Keratinocyte (primary cell): ENCODE measurements at regions not wholly inside any gene's neighbourhood (a gene's known extent, or its start where the extent isn't known, plus 50 kb on each side); places are given as distances from the start of the nearest gene placed in this dataset.

ENCODE experiments used
- DNase-seq: peaks from one replicate; pipeline ENCODE4 v3.0.0-alpha.2; 2011; ENCODE audit warnings: low read depth, missing footprints, low spot score
- FAIRE-seq: peaks from 2 replicates; lab custom pipeline; 2011; peaks lifted over from hg19 to GRCh38; lab: Jason Lieb, UNC
- H2AFZ ChIP-seq: 2 replicates; pipeline ENCODE4 v1.6.0; 2012; ENCODE audit warnings: low read length, control low read depth, inconsistent platforms; ENCODE audit not compliant: control insufficient read depth
- H3K27ac ChIP-seq: 2 replicates; pipeline ENCODE4 v1.5.1; 2011; ENCODE audit warnings: low read length; ENCODE audit not compliant: control insufficient read depth, insufficient read depth
- H3K27me3 ChIP-seq: 3 replicates; pipeline ENCODE4 v1.6.0; 2011; ENCODE audit warnings: low read length; ENCODE audit not compliant: control insufficient read depth, insufficient read depth; ENCODE audit errors: extremely low read depth
- H3K36me3 ChIP-seq, 2 experiments: 2 replicates in 1 of 2; 3 replicates in 1 of 2; pipeline ENCODE4 v1.5.1; 2011; ENCODE audit warnings: low read length in 2 of 2, mild to moderate bottlenecking in 1 of 2; ENCODE audit not compliant: control insufficient read depth in 2 of 2, insufficient read depth in 2 of 2; ENCODE audit errors: extremely low read depth in 1 of 2
- H3K4me1 ChIP-seq: 3 replicates; pipeline ENCODE4 v1.5.1; 2011; ENCODE audit warnings: low read length; ENCODE audit not compliant: control insufficient read depth, insufficient read depth; ENCODE audit errors: extremely low read depth
- H3K4me2 ChIP-seq: 3 replicates; pipeline ENCODE4 v1.6.0; 2011; ENCODE audit warnings: low read depth, low read length; ENCODE audit not compliant: control insufficient read depth, insufficient read depth; ENCODE audit errors: extremely low read depth
- H3K4me3 ChIP-seq, 3 experiments: fragments of 200-600 bp in 1 of 3; sonication (generic) in 1 of 3; 2 replicates in 2 of 3; 3 replicates in 1 of 3; pipeline ENCODE4 v1.5.1; 2011 to 2016; ENCODE audit warnings: low read length in 3 of 3, mild to moderate bottlenecking in 3 of 3, control low read depth in 2 of 3, inconsistent platforms in 1 of 3, low read depth in 1 of 3, mixed read lengths in 1 of 3, mixed run types in 1 of 3, moderate library complexity in 1 of 3; ENCODE audit not compliant: control insufficient read depth in 2 of 3, insufficient read depth in 2 of 3; ENCODE audit errors: extremely low read depth in 1 of 3
- H3K79me2 ChIP-seq: 2 replicates; pipeline ENCODE4 v1.6.0; 2012; ENCODE audit warnings: low read length; ENCODE audit not compliant: control insufficient read depth, insufficient read depth
- H3K9ac ChIP-seq: 3 replicates; pipeline ENCODE4 v1.6.0; 2011; ENCODE audit warnings: low read length; ENCODE audit not compliant: control insufficient read depth, insufficient read depth; ENCODE audit errors: extremely low read depth
- H3K9me1 ChIP-seq: 3 replicates; pipeline ENCODE4 v1.6.0; 2011; ENCODE audit warnings: low read length; ENCODE audit not compliant: control insufficient read depth, insufficient read depth; ENCODE audit errors: extremely low read depth
- H3K9me3 ChIP-seq: 2 replicates; pipeline ENCODE4 v1.5.1; 2012; ENCODE audit warnings: low read depth, low read length; ENCODE audit not compliant: control insufficient read depth
- H4K20me1 ChIP-seq: 3 replicates; pipeline ENCODE4 v1.6.0; 2011; ENCODE audit warnings: low read length; ENCODE audit not compliant: control insufficient read depth, insufficient read depth; ENCODE audit errors: extremely low read depth
- CTCF ChIP-seq, 3 experiments: IDR thresholded peaks in 1 of 3; conservative IDR thresholded peaks in 1 of 3; optimal IDR thresholded peaks in 1 of 3; 2 replicates in 2 of 3; 3 replicates in 1 of 3; pipeline versions ENCODE3 to v1.5.1; 2011; ENCODE audit warnings: low read length in 3 of 3, mild to moderate bottlenecking in 3 of 3, moderate library complexity in 2 of 3, control low read depth in 1 of 3, inconsistent platforms in 1 of 3; ENCODE audit not compliant: insufficient read depth in 2 of 3; ENCODE audit errors: extremely low read depth in 1 of 3
- EZH2 ChIP-seq: IDR thresholded peaks from one replicate; pipeline ENCODE4 v1.6.1; 2012; ENCODE audit warnings: inconsistent platforms, mild to moderate bottlenecking, low read length, moderate library complexity
- dilution Hi-C: fragments of 300-500 bp; cut with MboI; formaldehyde crosslinking; loops from one replicate; pipeline ENCODE4 v1.7.0; 2020; ENCODE audit warnings: low sequenced_read_pairs; ENCODE audit not compliant: extremely low pct_ligation_motif_present

- FAIRE-seq (no peak), DNase-seq (no peak)
- H4K20me1 ChIP-seq, result no peaks in the 10 kb centered on the region
Measured at GRCh38 chr2:147698166-147698565, 146.7 kb upstream of the ACVR2A start.

GRCh38 chr2:147696426-147696825 is 148.4 kb upstream of the ACVR2A start:
- Histone ChIP-seq H3K79me2 (no peaks in the 10 kb centered on the region), H3K9me3 (no peaks in the 10 kb centered on the region), H2AFZ (no peak overlapping the region), H3K4me3 (no peak overlapping the region), H3K9ac (no peak overlapping the region), H3K27ac (no peak overlapping the region), H3K27me3 (no peaks in the 10 kb centered on the region), H3K4me2 (no peak overlapping the region), H3K9me1 (no peaks in the 10 kb centered on the region), H4K20me1 (no peaks in the 10 kb centered on the region), H3K4me1 (no peaks in the 10 kb centered on the region), H3K36me3 (no peaks in the 10 kb centered on the region)
- DNase-seq (no peak), FAIRE-seq (no peak)
- dilution Hi-C loops, result no loop called here
- TF ChIP-seq CTCF (optimal IDR thresholded peaks at IDR 0.05 in 1 of 3, IDR thresholded peaks at IDR 0.05 in 1 of 3, conservative IDR thresholded peaks at IDR 0.05 in 1 of 3; ENCODE audit: extremely low read depth in 1 of 3, insufficient read depth in 2 of 3, low read length in 3 of 3), result no peak
- no peak for TF ChIP-seq EZH2

More at GRCh38 chr2:147698166-147698565, 146.7 kb upstream of the ACVR2A start:
- Histone ChIP-seq H3K79me2 (no peaks in the 10 kb centered on the region), H3K9me1 (no peaks in the 10 kb centered on the region), H3K4me1 (no peaks in the 10 kb centered on the region), H3K9me3 (no peaks in the 10 kb centered on the region), H3K4me3 (no peak overlapping the region), H2AFZ (no peak overlapping the region), H3K4me2 (no peak overlapping the region), H3K27me3 (no peaks in the 10 kb centered on the region), H3K27ac (no peak overlapping the region), H3K9ac (no peak overlapping the region), H3K36me3 (no peaks in the 10 kb centered on the region)
- TF ChIP-seq EZH2 (no peak), CTCF (optimal IDR thresholded peaks at IDR 0.05 in 1 of 3, IDR thresholded peaks at IDR 0.05 in 1 of 3, conservative IDR thresholded peaks at IDR 0.05 in 1 of 3; ENCODE audit: extremely low read depth in 1 of 3, insufficient read depth in 2 of 3, low read length in 3 of 3) (no peak)
- dilution Hi-C loops, result no loop called here
